IPS-11a (cell line): ENCODE measurements at regions not wholly inside any gene's neighbourhood (a gene's known extent, or its start where the extent isn't known, plus 50 kb on each side); places are given as distances from the start of the nearest gene placed in this dataset.

ENCODE experiments used
- H3K4me3 ChIP-seq: one replicate; pipeline ENCODE4 v1.5.1; 2013; ENCODE audit warnings: low read depth, low read length, control low read depth

DNA sequence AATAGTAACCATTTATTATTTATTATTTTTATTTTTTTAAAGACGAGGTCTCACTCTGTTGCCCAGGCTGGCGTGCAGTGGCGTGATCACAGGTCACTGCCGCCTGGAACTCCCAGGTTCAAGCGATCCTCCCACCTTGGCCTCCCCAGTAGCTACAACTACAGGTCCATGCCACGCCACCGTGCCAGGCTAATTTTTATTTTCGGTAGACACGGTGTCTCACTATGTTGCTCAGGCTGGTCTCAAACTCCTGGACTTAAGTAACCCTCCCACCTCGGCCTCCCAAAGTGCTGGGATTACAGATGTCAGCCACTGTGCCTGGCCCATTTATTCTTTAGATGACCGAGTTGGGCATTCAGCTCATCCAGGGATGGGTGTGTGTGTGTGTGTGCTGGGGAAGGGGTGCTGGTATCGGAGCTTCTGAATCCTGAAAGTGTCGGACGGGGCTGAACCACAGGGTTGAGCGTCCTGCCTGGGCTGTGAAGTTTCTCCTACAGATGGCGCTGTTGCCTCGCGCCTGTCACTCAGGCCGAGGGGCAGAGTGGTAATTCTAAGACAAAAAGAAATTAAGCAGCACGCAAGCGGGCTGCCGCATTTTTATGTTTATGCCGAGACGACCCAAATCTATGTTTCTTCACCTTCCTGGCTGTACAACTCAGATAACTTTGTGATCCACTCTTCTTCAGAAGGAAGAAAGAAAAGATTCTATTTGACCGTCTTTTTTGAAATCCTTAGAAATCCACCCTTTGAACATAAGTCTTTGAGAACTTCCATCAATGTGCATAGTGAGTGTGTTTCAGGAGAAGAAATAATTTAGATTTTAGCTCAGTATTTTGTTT lies 252.8 kb downstream of the CDH26 start:
- H3K4me3 ChIP-seq, result no peak overlapping the region

DNA sequence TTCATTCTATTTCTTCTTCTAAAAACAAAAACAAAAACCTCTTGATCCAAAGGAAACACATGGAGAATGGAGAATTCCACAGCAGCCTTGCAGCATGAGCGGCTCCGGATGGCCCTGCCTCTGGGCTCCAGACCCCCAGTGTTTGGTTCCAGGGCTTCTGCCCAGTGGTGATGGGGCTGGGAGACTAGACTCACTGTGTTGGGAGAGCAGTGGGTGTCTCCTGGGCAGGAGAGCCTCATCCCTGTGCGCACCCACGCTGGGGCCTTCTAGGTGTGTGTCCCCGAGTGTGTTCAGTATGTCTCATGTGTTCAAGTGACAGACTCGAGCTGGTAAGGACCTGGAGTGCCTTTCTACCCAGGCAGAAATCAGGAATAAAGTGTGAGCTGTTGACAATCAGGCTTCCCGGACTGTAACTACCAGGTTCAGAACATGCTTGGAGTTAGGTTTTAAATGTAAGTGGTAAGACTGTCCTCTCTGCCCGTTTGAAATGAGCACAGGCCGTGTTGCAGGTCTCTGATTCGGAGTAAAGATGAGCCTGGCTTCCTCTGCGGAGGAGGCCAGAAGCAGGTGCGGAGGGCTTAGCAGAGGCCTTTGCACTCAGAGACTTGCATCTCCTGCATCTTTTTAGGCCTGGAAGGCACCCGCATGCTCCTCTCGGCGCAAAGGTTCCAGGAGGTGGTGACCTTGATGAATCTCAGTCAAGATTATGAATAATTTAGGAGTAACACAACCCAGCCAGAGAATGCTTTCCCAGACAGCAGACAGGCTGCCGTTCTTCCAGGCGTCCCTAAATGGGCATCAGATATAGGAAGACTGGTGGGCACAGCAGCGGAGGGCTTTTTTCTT lies 253.6 kb downstream of the CDH26 start:
- no peak overlapping the region for H3K4me3 ChIP-seq

- H3K4me3 ChIP-seq, result no peak overlapping the region
Observed at GRCh38 chr20:60212695-60213094, 254.5 kb downstream of the CDH26 start.

GRCh38 chr20:60213126-60213893 lies 255.1 kb downstream of the CDH26 start:
- no peak overlapping the region for H3K4me3 ChIP-seq

GRCh38 chr20:60214901-60215815 lies 256.9 kb downstream of the CDH26 start:
- no peak overlapping the region for H3K4me3 ChIP-seq

- no peak overlapping the region for H3K4me3 ChIP-seq
Observed at GRCh38 chr20:60215816-60216730, 257.9 kb downstream of the CDH26 start.

DNA sequence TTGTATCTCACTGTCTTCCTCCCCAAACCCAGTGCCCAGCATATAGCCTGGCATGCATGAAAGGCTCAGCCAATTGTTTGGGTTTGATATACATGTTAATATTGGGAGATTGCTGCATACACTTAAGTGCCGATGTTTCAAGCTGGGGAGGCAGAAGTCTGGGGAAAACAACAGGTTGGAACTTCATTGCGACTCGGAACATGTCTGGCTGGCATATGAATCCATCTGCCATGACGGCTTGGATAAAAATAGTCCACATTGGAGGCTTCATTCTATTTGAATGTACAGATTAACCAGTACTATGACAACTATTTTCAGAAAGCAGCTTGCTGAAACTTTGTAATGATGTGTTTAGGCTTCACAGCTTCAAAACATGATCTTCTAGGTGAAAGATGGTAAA lies 261.0 kb downstream of the CDH26 start:
- no peak overlapping the region for H3K4me3 ChIP-seq

DNA sequence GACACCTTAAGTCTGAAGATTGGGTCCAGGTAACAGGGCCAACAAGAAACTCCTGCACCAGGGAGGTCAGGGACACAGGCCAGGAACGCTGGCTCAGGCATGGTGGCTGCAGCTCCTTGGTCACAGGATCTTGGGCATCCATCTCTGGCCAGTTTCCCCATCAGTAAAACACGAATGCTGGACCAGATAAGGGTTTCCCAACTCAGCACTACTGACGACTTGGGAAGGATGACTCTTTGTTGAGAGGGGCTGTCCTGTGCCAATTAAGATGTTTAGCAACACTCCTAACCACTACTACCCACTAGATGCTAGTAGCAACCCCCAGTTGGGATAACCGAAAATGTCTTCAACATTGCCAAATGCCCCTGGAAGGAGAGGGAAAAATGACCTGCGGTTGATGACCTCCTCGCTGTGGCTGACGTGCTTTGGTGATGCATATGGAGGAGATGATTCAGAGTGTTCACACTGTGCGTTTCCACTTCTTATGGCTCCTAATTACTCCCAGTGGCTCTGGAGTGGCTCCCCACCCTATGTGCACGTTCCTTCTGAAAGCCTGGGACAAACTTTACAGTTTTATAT lies 261.9 kb downstream of the CDH26 start:
- H3K4me3 ChIP-seq, result no peak overlapping the region

DNA sequence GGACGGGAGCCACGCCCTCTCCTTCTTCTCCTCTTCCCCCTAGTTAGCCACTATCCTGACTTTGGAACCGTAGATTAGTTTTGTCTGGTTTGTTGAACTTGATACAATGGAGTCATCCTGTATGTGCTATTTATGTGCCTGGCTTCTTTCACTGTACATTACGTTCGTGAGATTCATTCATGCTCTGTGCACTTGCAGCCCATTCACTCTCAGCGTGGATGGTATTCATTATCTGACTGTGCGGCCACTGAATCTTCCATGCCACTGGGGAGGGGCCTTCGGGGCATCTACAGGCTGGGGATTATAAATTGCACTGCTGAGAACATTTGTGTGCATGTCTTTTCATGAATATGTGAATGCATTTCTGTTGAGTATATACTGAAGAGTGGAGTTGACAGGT lies 262.5 kb downstream of the CDH26 start:
- H3K4me3 ChIP-seq, result no peak overlapping the region

DNA sequence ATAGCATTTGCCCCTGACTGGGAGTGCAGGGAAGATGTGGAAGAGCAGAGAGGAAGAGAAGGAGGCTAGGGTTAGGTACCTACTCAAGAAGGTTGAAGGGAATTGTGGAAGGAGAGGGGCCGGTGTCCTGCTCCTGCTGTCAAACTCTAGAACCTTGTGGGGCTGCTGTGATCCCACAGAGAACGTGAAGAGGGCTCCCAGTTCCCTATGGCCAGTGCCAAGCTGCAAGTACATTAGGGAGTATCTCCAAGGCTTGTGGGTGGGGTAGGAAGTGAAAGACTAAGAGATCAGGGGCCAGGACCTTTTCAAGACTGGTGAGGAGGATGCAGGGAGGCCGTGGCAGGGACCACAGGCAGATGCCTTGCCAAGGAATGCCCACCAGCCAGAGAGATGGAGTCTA lies 263.4 kb downstream of the CDH26 start:
- no peak overlapping the region for H3K4me3 ChIP-seq

GRCh38 chr20:60222497-60222896 lies 264.3 kb downstream of the CDH26 start:
- H3K4me3 ChIP-seq, result no peak overlapping the region

- H3K4me3 ChIP-seq, result no peak overlapping the region
Observed at GRCh38 chr20:60223174-60223573, 265.0 kb downstream of the CDH26 start.

GRCh38 chr20:60224914-60225313 lies 266.7 kb downstream of the CDH26 start:
- H3K4me3 ChIP-seq, result no peak overlapping the region

DNA sequence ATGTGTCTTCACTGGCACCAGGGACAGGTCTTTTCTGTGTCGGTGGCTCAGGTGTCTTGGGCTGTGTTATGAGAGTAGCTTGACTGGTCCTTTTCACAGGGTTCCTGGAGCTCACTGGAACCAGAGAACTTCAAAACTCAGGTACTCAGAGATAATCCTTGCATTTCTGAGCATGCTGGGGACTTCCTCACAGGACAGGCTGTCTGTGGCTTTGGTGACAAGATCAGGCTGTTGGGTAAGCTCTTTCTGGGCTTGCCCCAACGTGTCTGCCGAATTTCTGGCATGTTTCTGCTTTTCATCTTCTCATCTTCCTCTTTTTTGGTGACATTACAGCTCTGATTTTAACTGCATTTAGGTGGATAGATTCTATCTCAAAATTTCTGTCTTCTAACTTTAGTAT lies 270.0 kb downstream of the CDH26 start:
- no peak overlapping the region for H3K4me3 ChIP-seq

DNA sequence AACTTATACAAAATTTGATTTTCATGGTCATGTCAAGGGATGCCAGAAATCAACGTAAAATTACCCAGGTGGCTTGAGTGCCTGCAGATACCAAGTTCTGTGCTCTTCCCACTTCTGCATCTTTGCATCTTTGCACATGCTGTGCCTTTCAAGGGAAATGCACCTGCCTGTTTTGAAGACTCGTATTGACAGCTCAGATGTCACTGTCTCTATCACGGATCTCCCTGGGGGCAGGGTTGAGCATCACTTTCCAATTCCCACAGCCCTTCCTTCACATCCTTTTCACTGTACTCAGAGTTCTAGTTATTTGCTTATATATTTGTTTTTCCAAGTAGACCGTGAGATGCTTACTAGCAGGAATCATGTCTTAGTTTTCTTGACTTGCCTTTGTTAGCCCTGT lies 274.2 kb downstream of the CDH26 start:
- H3K4me3 ChIP-seq, result no peak overlapping the region

GRCh38 chr20:60233018-60233630 lies 274.9 kb downstream of the CDH26 start:
- no peak overlapping the region for H3K4me3 ChIP-seq

DNA sequence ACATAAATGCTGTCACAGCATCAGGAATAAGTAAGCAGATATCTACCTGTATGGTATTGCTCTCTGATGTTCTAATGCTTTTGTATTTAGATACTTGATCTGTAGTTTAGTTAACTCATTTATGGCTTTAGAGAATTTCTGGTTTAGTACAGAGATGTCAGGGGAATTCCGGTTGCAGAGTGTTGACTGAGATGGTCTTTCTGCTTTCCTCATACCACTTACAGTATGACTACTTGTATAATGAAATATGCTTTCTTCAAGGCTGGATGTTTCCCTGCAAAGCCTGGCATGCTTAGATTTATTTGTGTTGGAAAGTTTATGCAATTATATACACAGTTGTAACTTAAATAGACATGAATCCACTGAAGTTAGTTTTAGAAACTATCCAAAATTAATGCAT lies 278.4 kb downstream of the CDH26 start:
- no peak overlapping the region for H3K4me3 ChIP-seq

DNA sequence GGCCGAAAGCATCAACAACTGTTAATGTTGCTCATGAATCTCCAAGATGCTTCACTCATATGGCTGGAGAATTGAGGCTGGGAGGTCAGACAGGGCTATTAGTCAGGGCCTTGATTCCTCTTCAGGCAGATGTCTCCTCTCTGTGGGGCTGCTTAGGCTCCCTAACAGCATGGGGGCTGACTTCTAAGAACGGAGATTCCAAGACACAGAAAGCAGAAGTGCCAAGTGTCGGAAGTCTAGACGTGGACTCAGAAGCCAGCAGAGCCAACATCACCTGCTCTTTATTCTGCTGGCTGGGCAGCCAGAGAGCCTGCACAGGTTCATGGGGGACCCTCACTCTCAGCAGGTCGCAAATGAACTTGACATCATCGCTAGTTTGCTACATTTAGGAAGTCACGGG lies 279.8 kb downstream of the CDH26 start:
- no peak overlapping the region for H3K4me3 ChIP-seq
